ENCODE measurements at regions not wholly inside any gene's neighbourhood (a gene's known extent, or its start where the extent isn't known, plus 50 kb on each side); places are given as distances from the start of the nearest gene placed in this dataset.

DNA sequence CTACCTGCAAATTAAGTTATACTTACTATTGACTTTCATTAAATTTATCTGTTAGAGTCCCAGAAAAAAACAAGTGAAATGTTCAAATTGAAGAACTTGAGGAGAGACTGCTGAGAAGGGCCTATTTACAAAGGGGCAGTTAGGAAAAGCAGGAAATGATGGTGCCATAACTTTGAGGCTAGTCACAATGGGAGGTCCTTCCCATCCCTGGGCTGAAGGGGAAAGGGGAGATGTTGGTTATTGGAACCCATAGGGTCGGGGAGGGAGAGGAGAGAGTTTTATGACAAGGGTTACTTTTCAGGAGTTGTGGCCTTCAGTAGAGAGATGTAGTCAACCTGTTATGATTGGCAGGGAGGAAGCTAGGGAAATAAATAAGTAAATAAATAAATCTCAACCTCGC, 169.1 kb downstream of the DMRT2 start (continued):
- TF ChIP-seq FOXA1 (IDR thresholded peaks at IDR 0.05): no peak

GRCh38 chr9:1221298-1221697, 171.1 kb downstream of the DMRT2 start:
- no peak for DNase-seq (ENCODE audit: low spot score)
- Histone ChIP-seq H3K4me3 (ENCODE audit: low read depth in 1 of 3, low read length in 3 of 3) (no peak overlapping the region), H3K36me3 (ENCODE audit: control insufficient read depth in 4 of 4, insufficient read depth in 3 of 4, low read depth in 1 of 4, low read length in 3 of 4) (no peaks in the 10 kb centered on the region)

More at GRCh38 chr9:1221298-1221697, 171.1 kb downstream of the DMRT2 start:
- no peaks in the 10 kb centered on the region for H3K9me3 ChIP-seq (ENCODE audit: control insufficient read depth in 4 of 4, low read length in 3 of 4)
- no peak overlapping the region for H3K9ac ChIP-seq (ENCODE audit: low read depth in 1 of 2, low read length in 2 of 2)
- no peak for TF ChIP-seq ZBTB33 (IDR thresholded peaks at IDR 0.05)
- TF ChIP-seq NR2F2 (IDR thresholded peaks at IDR 0.05): no peak
- no peak for TF ChIP-seq HNF4A (conservative IDR thresholded peaks at IDR 0.05)
- TF ChIP-seq, protein P1, sequence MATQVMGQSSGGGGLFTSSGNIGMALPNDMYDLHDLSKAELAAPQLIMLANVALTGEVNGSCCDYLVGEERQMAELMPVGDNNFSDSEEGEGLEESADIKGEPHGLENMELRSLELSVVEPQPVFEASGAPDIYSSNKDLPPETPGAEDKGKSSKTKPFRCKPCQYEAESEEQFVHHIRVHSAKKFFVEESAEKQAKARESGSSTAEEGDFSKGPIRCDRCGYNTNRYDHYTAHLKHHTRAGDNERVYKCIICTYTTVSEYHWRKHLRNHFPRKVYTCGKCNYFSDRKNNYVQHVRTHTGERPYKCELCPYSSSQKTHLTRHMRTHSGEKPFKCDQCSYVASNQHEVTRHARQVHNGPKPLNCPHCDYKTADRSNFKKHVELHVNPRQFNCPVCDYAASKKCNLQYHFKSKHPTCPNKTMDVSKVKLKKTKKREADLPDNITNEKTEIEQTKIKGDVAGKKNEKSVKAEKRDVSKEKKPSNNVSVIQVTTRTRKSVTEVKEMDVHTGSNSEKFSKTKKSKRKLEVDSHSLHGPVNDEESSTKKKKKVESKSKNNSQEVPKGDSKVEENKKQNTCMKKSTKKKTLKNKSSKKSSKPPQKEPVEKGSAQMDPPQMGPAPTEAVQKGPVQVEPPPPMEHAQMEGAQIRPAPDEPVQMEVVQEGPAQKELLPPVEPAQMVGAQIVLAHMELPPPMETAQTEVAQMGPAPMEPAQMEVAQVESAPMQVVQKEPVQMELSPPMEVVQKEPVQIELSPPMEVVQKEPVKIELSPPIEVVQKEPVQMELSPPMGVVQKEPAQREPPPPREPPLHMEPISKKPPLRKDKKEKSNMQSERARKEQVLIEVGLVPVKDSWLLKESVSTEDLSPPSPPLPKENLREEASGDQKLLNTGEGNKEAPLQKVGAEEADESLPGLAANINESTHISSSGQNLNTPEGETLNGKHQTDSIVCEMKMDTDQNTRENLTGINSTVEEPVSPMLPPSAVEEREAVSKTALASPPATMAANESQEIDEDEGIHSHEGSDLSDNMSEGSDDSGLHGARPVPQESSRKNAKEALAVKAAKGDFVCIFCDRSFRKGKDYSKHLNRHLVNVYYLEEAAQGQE (IDR thresholded peaks at IDR 0.05): no peak
- no peak for TF ChIP-seq SP1 (IDR thresholded peaks at IDR 0.05)
- no peak for TF ChIP-seq EGR1 (IDR thresholded peaks at IDR 0.05; ENCODE audit: low read depth in 2 of 2)
- TF ChIP-seq RAD21 (IDR thresholded peaks at IDR 0.05): no peak
- no peak for TF ChIP-seq ATF3 (IDR thresholded peaks at IDR 0.05)
- TF ChIP-seq YY1 (IDR thresholded peaks at IDR 0.05): no peak
- no peak for TF ChIP-seq GABPA (IDR thresholded peaks at IDR 0.05 in 1 of 2, conservative IDR thresholded peaks at IDR 0.05 in 1 of 2)
- TF ChIP-seq FOXA2 (IDR thresholded peaks at IDR 0.05): no peak
- no peak for TF ChIP-seq JUND (IDR thresholded peaks at IDR 0.05)
- TF ChIP-seq HNF4G (IDR thresholded peaks at IDR 0.05): no peak
- TF ChIP-seq, protein P2, sequence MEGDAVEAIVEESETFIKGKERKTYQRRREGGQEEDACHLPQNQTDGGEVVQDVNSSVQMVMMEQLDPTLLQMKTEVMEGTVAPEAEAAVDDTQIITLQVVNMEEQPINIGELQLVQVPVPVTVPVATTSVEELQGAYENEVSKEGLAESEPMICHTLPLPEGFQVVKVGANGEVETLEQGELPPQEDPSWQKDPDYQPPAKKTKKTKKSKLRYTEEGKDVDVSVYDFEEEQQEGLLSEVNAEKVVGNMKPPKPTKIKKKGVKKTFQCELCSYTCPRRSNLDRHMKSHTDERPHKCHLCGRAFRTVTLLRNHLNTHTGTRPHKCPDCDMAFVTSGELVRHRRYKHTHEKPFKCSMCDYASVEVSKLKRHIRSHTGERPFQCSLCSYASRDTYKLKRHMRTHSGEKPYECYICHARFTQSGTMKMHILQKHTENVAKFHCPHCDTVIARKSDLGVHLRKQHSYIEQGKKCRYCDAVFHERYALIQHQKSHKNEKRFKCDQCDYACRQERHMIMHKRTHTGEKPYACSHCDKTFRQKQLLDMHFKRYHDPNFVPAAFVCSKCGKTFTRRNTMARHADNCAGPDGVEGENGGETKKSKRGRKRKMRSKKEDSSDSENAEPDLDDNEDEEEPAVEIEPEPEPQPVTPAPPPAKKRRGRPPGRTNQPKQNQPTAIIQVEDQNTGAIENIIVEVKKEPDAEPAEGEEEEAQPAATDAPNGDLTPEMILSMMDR (IDR thresholded peaks at IDR 0.05; ENCODE audit: low read depth, low read length, missing input control): no peak
- TF ChIP-seq, protein P3, sequence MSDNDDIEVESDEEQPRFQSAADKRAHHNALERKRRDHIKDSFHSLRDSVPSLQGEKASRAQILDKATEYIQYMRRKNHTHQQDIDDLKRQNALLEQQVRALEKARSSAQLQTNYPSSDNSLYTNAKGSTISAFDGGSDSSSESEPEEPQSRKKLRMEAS (IDR thresholded peaks at IDR 0.05): no peak
- TF ChIP-seq TAF1 (conservative IDR thresholded peaks at IDR 0.05): no peak
- H3K4me1 ChIP-seq (ENCODE audit: control insufficient read depth in 4 of 4, insufficient read depth in 4 of 4, low read length in 3 of 4): no peaks in the 10 kb centered on the region
- H3K27me3 ChIP-seq (ENCODE audit: control insufficient read depth in 4 of 4, insufficient read depth in 4 of 4, low read length in 3 of 4): no peaks in the 10 kb centered on the region
- WGBS: 86% methylated on average over 7 of the region's 7 CpGs
- no peak overlapping the region for H3K27ac ChIP-seq (ENCODE audit: low read depth in 1 of 2, low read length in 2 of 2)

Data from liver (tissue), 8 donors.